ENCODE measurements at regions not wholly inside any gene's neighbourhood (a gene's known extent, or its start where the extent isn't known, plus 50 kb on each side); places are given as distances from the start of the nearest gene placed in this dataset.

GRCh38 chr11:24064309-24064903, 432.4 kb upstream of the LUZP2 start:
- DNase-seq (ENCODE audit: low read depth): no peak

DNA sequence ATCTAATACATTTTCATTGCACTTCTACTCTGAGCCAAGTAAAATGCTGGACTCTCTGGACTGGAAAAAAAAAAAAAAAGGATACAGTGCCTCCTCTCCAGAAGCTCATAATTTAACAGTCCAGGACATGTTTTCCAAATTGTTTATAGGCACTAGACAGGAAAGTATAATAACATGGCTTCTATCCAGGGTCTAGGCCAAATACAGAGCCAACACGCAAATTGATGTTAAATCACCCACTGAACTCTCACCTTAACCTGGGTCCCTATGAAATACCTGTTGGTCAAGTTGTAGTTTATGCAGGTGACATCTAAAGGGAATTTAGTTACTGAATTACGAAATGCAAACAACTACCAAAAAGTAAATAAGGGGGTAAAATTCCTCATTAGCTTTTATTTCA, 428.7 kb upstream of the LUZP2 start:
- DNase-seq (ENCODE audit: low read depth): no peak

DNA sequence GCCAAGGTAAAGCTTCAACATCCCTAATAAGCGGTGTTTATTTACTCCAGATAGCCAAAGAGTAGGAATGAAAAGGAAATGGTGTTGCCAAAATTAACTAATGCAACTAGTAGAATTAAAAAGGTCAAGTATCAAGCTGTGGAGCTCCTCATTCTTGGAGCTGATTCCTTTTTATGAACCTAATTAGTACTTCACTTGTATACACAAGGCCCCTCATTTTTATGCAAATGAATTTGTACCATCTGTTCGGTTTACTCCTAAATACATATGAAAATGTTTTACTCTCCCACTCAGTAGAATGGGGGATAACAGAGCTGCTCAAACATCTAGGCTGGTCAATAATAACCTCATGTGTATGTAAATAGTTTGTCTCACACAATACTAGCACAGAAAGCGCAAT, 426.4 kb upstream of the LUZP2 start:
- no peak for DNase-seq (ENCODE audit: low read depth)

- DNase-seq (ENCODE audit: low read depth): no peak
Observed at GRCh38 chr11:24078018-24078417, 418.8 kb upstream of the LUZP2 start.

DNA sequence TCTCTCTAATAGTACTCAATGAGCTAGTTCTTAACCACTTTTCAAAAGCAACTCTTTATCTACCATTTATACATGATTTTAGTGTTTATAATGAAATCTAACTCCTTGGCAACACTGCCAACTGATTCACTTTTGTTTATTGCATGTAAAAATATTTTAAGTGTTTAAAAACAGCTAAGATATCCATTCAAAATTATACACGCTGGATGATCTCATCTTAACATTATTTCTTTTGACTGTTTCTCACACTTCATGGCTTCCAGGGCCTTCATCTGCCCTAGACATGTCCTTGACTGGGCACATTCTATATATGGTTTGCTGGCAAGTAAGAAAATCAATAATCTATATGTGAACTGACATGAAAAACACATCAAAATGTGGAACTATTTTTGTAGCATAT, 414.6 kb upstream of the LUZP2 start:
- no peak for DNase-seq (ENCODE audit: low read depth)

GRCh38 chr11:24082860-24083259, 414.0 kb upstream of the LUZP2 start:
- no peak for DNase-seq (ENCODE audit: low read depth)

DNA sequence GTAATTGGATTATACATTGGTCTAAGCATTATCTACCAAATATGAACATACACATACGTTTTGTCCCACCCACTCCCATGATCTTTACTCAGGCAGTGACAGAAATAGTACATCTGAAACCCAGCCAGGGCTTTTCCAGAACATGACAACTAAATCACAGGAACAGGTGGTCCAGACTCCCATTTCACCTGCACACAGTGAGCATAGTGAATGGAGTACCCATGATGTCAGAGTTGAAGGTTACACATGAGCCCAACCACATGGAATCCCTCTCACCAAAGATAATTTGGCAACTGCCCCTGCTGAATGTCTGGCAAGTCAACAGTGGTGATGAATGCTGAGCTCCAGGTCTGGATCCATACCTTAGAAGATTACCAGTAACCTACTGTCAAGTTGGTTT, 411.9 kb upstream of the LUZP2 start:
- DNase-seq (ENCODE audit: low read depth): no peak

DNA sequence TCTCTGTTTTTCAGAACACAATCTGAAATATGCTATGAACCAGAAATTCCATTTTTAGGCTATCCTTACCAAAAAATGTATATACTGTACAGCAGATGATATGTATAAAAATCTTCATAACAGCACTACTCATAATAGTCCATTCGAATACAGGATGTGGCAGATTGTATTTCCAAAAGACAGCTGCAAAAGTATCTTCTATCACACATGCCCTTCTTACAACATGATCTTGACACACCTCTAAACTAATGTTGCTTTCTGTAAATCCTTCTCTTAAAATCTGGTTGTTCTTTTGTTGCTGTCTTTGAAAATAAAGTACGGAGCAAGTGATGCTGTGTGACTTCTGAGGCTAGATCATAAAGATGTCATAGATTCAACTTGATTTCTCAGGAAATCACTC, 409.9 kb upstream of the LUZP2 start:
- DNase-seq (ENCODE audit: low read depth): no peak

DNA sequence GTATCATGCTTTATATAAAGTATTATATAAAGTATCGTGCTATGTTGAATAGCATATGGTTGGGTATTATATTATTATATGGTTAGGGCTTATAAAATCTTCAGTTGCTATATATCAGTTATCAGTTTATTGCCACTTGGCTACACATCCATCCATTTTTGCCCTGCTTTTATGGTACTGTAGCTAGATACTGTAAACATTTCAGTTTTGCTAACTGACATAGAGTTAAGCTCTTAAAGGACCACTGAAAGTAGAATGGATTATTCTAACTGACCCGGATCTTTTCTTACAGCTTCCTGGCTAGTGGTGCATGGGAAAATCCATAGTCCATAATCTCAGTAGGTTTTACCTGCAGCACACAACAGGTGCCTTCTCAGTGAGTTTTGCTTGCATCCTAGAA, 405.3 kb upstream of the LUZP2 start:
- no peak for DNase-seq (ENCODE audit: low read depth)

- no peak for DNase-seq (ENCODE audit: low read depth)
Observed at GRCh38 chr11:24093375-24093774, 403.5 kb upstream of the LUZP2 start.

GRCh38 chr11:24108609-24109008, 388.2 kb upstream of the LUZP2 start:
- no peak for DNase-seq (ENCODE audit: low read depth)

- no peak for DNase-seq (ENCODE audit: low read depth)
Observed at GRCh38 chr11:24122291-24122690, 374.6 kb upstream of the LUZP2 start.

- DNase-seq (ENCODE audit: low read depth): no peak
Observed at GRCh38 chr11:24124876-24125275, 372.0 kb upstream of the LUZP2 start.

DNA sequence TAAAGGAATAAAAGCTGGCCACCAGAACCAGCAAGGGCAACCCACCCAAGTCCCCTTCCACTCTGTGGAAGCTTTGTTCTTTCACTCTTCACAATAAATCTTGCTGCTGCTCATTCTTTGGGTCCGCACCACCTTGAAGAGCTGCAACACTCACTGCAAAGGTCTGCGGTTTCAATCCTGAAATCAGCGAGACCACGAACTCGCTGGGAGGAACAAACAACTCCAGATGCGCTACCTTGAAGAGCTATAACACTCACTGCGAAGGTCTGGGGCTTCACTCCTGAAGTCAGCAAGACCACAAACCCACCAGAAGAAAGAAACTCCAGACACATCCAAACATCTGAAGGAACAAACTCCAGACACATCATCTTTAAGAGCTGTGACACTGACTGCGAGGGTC, 365.2 kb upstream of the LUZP2 start:
- DNase-seq (ENCODE audit: low read depth): no peak

DNA sequence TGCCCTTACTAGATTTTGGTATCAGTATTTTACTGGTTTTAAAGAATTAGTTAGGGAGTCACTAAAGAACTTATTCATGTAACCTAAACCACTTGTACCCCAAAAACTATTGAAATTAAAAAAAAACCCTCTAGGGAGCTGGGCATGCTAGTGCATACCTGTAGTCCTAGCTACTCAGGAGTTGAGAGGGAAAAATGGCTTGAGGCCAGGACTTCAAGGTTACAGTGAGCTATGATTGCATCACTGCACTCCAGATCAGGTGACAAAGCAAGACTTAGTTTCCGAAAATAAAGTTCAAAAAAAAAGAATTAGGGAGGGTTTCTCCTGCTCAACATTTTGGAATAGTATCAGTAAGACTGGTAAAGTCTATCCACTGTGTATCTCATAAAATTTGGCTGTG, 364.4 kb upstream of the LUZP2 start:
- DNase-seq (ENCODE audit: low read depth): no peak

- DNase-seq (ENCODE audit: low read depth): no peak
Observed at GRCh38 chr11:24134879-24135589, 361.8 kb upstream of the LUZP2 start.

GRCh38 chr11:24142062-24142461, 354.8 kb upstream of the LUZP2 start:
- no peak for DNase-seq (ENCODE audit: low read depth)

DNA sequence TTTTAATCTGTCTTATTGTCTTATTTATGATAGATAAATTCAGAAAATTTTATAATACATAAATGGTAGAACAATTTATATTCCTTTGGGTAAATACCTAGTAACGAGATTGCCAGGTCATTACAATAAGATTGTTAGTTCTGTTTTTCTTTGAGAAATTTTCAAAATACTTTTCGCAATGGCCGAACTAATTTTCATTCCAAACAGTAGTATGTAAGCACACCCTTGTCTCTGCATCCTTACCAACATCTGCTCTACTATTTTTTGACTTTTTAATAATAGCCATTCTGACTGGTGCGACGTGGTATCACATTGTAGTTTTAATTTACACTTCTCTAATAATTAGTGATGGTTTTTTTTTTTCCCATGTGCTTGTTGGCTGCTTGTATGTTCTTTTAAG, 351.4 kb upstream of the LUZP2 start:
- no peak for DNase-seq (ENCODE audit: low read depth)

GRCh38 chr11:24153337-24153736, 343.5 kb upstream of the LUZP2 start:
- no peak for DNase-seq (ENCODE audit: low read depth)

DNA sequence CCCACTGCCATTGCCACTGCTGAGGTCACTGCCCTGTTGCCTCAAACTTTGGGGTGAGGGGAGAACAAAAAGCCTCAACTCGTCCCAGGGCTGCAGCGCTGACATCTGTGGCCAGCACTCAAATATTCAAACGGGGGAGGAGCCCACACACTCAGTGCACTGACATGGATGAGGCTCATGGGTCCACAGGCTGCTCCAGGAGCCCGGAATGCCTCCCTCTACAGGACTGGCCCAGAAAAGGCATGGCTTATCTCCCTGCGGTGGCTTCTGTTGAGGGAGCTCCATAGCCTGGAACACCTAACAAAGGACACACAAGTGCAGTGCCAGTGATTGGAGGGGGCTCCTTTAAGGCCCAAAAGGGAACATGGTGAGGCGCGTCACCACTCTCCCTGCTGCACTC, 341.1 kb upstream of the LUZP2 start:
- DNase-seq (ENCODE audit: low read depth): no peak

- DNase-seq (ENCODE audit: low read depth): no peak
Observed at GRCh38 chr11:24157316-24157715, 339.5 kb upstream of the LUZP2 start.

GRCh38 chr11:24161587-24161986, 335.3 kb upstream of the LUZP2 start:
- DNase-seq (ENCODE audit: low read depth): no peak

DNA sequence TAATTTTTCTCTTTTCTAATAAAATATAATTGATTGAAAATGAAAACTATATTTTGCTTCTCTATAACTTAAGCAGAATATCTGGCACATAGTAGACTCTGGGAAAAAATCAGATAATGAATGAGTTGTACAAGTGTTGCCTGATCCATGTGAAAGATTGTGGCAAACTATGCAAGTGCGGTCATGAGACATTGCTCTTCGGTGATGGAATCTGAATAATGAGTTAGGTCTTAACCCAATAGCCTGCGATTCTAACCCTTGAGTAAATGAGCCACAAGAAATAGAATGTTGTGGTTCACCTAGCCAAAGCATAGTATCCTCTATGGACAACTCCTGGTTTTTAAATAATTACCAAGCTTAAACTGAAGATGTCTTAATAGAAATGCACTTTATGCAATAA, 333.7 kb upstream of the LUZP2 start:
- DNase-seq (ENCODE audit: low read depth): no peak

GRCh38 chr11:24163841-24164240, 333.0 kb upstream of the LUZP2 start:
- DNase-seq (ENCODE audit: low read depth): no peak
